HEK293T (cell line): ENCODE measurements at regions not wholly inside any gene's neighbourhood (a gene's known extent, or its start where the extent isn't known, plus 50 kb on each side); places are given as distances from the start of the nearest gene placed in this dataset.

Experiments used
- CTCF ChIA-PET: fragments of 350-600 bp; formaldehyde crosslinking; extraction: SDS; loops from one replicate; lab custom pipeline; 2021; ENCODE audit warnings: antibody characterized with exemption, inconsistent platforms; lab: Yijun Ruan, JAX
- POLR2A ChIA-PET: fragments of 350-600 bp; formaldehyde crosslinking; extraction: SDS; loops from one replicate; lab custom pipeline; 2020; ENCODE audit warnings: antibody characterized with exemption, inconsistent platforms; lab: Yijun Ruan, JAX
- DNase-seq: peaks from one replicate; pipeline ENCODE4 v3.0.0; 2012; ENCODE audit warnings: mixed read lengths; ENCODE audit errors: extremely low spot score
- BHLHE40 ChIP-seq: fragments of 450-650 bp; IDR thresholded peaks from 2 replicates; pipeline ENCODE4 v1.6.1; 2016; ENCODE audit warnings: mild to moderate bottlenecking, moderate library complexity, borderline replicate concordance
- L3MBTL2 ChIP-seq: fragments of 450-650 bp; conservative IDR thresholded peaks from 2 replicates; pipeline ENCODE4 v1.6.1; 2016; ENCODE audit warnings: mild to moderate bottlenecking
- PKNOX1 ChIP-seq: fragments of 450-650 bp; IDR thresholded peaks from 2 replicates; pipeline ENCODE4 v1.6.1; 2016
- ZNF384 ChIP-seq: fragments of 450-650 bp; IDR thresholded peaks from 2 replicates; pipeline ENCODE4 v1.6.1; 2016

GRCh38 chr3:6807967-6808588 lies 52.8 kb upstream of the GRM7 start:
- DNase-seq, result no peak
- TF ChIP-seq BHLHE40, result no peak
- TF ChIP-seq L3MBTL2, result no peak
- no peak for TF ChIP-seq ZNF384
- ChIA-PET POLR2A (no interaction called here), CTCF (no interaction called here)

DNA sequence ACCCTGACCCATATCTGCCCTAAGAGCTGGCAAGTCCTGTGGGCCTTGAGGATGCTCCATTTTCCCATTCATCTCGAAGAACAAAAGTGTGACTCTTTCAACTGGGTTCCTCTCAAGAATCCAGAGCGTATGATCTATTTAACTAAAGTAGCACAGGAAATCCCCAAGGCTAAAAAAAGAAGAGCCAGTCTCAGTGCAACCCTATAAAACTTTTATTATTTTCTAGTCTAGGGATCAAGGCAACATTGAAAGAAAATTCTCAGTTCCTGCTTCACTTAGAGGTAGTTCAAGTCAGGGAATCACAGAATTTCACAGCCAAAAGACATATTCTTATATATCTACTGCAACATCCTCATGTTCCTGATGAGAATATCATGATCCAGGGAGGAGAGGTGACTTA lies 51.6 kb upstream of the GRM7 start:
- CTCF ChIA-PET, result no interaction called here
- POLR2A ChIA-PET, result no interaction called here
- TF ChIP-seq PKNOX1, result no peak
- TF ChIP-seq L3MBTL2, result no peak
- no peak for DNase-seq
